ENCODE measurements at regions not wholly inside any gene's neighbourhood (a gene's known extent, or its start where the extent isn't known, plus 50 kb on each side); places are given as distances from the start of the nearest gene placed in this dataset.

DNA sequence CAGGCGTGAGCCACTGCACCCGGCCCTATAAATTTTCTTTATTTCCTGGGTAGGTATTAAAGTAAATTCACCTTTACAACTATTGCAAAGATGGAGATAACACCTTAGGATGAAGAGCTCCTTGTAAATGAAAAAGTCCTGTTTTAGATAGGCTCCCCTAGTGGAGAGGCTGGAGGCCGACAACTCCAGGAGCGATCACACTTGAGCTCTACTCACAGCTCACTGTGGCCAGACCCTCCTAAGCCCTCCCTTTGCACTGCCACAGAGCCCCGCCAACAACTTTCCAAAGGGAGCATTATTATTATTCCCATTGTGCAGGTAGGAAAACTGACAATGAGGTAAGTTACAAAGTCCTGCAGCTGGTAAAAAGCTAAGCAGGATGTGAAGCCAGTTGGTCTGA, 139.1 kb upstream of the ERCC6L2 start:
- Histone ChIP-seq H3K27me3 (ENCODE audit: control insufficient read depth, insufficient read depth, low read length) (peaks cover 3% of the 10 kb centered on the region), H3K4me1 (ENCODE audit: control insufficient read depth, insufficient read depth, low read length) (no peaks in the 10 kb centered on the region), H3K4me3 (ENCODE audit: low read length) (no peak overlapping the region), H3K36me3 (ENCODE audit: control insufficient read depth, insufficient read depth, low read length) (no peaks in the 10 kb centered on the region), H3K27ac (ENCODE audit: low read depth, low read length) (no peak overlapping the region), H3K9ac (ENCODE audit: low read length) (no peak overlapping the region)

DNA sequence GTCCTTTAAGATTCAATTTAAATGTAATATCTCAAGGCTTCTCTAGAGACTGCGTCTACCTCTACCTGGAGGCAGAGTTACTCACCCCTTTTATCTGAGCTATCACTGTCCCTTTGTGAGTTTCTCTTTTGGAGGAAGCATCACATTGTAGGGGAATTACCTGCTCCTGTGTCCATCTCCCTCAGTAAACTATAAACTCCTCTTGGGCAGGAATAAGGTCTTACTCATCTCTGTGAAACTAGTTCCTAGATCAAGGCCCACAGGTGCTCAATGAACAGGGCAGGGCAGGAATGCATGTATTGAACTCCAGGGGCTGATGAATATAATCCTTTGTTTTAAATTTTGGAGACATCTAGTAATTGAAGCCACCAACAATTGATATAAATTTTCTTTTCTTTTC, 139.8 kb upstream of the ERCC6L2 start:
- no peak overlapping the region for H3K27ac ChIP-seq (ENCODE audit: low read depth, low read length)
- H3K9ac ChIP-seq (ENCODE audit: low read length): no peak overlapping the region
- no peaks in the 10 kb centered on the region for H3K4me1 ChIP-seq (ENCODE audit: control insufficient read depth, insufficient read depth, low read length)
- no peak overlapping the region for H3K4me3 ChIP-seq (ENCODE audit: low read length)
- H3K27me3 ChIP-seq (ENCODE audit: control insufficient read depth, insufficient read depth, low read length): peaks cover 3% of the 10 kb centered on the region
- no peaks in the 10 kb centered on the region for H3K36me3 ChIP-seq (ENCODE audit: control insufficient read depth, insufficient read depth, low read length)

DNA sequence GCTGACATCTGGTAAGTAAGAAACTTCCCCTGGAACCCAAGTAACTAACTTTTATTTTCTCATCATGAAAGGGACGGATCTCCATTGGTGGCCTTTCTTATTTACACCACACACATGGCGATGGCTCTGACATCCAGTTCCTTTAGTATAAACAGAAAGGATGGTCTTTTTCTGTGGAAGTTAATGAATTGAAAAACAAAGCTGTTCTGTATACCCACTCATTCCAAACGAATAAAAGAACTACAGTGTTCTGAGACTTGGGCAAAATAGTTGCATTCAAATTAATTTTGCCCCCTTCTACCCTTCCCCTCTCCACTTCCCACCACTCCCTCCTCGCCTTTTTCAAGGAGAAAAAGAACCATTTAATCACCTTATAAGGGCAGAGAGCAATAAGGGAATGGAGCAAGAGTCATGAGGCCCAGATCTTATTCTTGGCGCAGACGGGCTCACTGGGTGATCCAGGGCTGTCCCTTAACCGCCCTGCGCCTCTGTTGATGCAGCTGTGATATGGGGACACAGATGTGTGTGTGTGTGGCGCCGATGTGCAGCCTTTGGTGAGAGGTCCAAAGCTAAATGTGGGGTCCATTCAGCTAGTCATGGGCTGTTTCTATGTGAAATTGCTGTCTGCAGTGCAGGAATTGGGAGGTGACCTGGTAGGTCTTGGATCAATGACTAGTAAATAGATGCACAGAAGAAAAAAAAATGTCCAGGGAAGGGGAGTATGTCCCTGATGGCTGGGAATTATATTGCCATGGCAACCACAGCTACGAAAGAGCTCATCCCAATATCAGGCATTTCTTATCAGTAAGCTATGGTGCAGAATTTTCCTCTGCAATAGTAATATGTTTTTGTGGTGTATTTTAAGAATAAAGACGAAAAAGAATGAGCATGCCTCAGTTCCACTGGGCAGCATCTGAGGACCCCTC, 141.5 kb upstream of the ERCC6L2 start:
- Histone ChIP-seq H3K9ac (ENCODE audit: low read length) (no peak overlapping the region), H3K27me3 (ENCODE audit: control insufficient read depth, insufficient read depth, low read length) (peaks cover 3% of the 10 kb centered on the region), H3K4me3 (ENCODE audit: low read length) (no peak overlapping the region), H3K36me3 (ENCODE audit: control insufficient read depth, insufficient read depth, low read length) (no peaks in the 10 kb centered on the region), H3K27ac (ENCODE audit: low read depth, low read length) (no peak overlapping the region), H3K4me1 (ENCODE audit: control insufficient read depth, insufficient read depth, low read length) (no peaks in the 10 kb centered on the region)

DNA sequence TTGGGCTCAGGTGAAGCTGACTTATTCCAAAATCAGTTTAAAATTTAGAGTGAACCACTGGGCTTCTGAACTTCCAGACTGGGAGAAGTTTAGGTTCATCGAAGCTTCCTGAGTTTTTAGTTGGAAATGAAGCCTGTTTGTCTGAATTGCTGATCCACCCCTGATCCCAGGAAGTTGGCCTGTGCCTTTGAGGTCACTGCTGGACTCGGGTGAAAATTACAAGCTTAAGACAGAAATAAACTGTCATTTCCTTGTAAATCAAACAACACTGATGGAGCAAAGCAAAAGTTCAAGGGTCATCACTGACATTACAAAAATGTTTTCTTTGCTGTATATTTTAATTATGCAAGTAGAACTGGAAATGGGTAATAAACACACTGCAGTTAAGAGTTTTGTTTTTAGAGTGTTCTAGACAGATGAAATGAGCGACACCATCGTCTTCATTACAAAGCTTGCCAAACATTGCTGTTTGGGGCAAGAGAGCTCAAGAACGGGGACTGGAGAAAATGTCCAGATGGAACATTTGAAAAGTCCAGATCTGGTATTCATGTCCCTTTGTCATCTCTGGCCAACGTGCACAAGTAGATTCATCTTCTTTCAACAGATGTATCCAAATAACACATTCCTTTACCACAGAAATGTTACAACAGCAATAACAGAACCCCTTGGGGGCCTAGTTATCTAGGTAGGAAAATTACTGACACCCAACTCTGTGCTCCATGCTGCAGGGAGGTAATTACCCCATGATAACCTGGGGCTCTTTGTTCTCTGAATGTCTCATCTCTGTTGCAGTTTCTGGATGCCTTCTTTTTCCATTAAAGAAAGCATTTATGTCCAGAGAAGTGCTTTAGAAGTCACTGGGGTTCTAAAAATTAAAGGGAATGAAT, 142.4 kb upstream of the ERCC6L2 start:
- no peak overlapping the region for H3K4me3 ChIP-seq (ENCODE audit: low read length)
- no peaks in the 10 kb centered on the region for H3K4me1 ChIP-seq (ENCODE audit: control insufficient read depth, insufficient read depth, low read length)
- H3K9ac ChIP-seq (ENCODE audit: low read length): no peak overlapping the region
- peaks cover 3% of the 10 kb centered on the region for H3K27me3 ChIP-seq (ENCODE audit: control insufficient read depth, insufficient read depth, low read length)
- H3K27ac ChIP-seq (ENCODE audit: low read depth, low read length): no peak overlapping the region
- H3K36me3 ChIP-seq (ENCODE audit: control insufficient read depth, insufficient read depth, low read length): no peaks in the 10 kb centered on the region

DNA sequence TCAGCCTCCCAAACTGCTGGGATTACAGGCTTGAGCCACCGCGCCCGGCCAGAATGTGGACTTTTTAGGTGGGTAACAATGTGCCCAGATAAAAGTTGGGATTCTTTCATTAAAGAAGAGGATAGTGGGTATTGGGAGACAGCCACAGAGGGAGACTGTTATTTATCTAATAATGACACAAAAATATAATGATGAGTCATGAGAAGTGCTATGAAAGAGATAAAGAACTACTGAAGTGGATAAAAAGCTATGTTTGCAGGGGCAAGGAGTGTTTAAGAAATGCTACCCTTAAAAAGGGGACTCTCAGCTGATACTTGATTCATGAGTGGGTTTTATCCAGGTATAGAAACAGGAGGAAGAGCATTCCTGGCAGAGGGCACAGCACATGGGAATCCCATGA, 143.6 kb upstream of the ERCC6L2 start:
- H3K27ac ChIP-seq (ENCODE audit: low read depth, low read length): no peak overlapping the region
- no peak overlapping the region for H3K9ac ChIP-seq (ENCODE audit: low read length)
- H3K4me1 ChIP-seq (ENCODE audit: control insufficient read depth, insufficient read depth, low read length): no peaks in the 10 kb centered on the region
- no peaks in the 10 kb centered on the region for H3K36me3 ChIP-seq (ENCODE audit: control insufficient read depth, insufficient read depth, low read length)
- H3K27me3 ChIP-seq (ENCODE audit: control insufficient read depth, insufficient read depth, low read length): peaks cover 1% of the 10 kb centered on the region
- no peak overlapping the region for H3K4me3 ChIP-seq (ENCODE audit: low read length)

DNA sequence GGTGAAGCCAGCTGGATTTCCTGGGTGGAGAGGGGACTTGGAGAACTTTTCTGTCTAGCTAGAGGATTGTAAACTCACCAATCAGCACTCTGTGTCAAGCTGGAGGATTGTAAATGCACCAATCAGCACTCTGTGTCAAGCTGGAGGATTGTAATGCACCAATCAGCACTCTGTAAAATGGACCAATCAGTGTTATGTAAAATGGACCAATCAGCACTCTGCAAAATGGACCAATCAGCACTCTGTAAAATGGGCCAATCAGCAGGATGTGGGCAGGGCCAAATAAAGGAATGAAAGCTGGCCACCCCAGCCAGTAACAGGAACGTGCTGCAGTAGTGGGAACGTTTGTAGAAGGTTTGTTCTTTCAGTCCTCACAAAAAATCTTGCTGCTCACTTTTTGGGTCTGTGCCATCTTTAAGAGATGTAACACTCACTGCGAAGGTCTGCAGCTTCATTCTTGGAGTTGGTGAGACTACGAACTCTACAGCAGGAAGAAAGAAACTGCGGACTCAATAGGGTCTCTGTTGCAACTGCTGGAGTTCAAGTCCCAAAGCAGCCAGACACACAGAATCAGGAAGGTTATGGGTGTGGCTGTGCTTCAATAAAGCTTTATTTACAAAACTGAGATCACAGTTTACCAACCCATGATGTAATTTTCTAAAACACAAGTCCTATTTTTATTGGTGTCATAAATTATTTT, 145.7 kb upstream of the ERCC6L2 start:
- H3K27me3 ChIP-seq (ENCODE audit: control insufficient read depth, insufficient read depth, low read length): no peaks in the 10 kb centered on the region
- H3K27ac ChIP-seq (ENCODE audit: low read depth, low read length): no peak overlapping the region
- no peak overlapping the region for H3K4me3 ChIP-seq (ENCODE audit: low read length)
- H3K36me3 ChIP-seq (ENCODE audit: control insufficient read depth, insufficient read depth, low read length): no peaks in the 10 kb centered on the region
- H3K4me1 ChIP-seq (ENCODE audit: control insufficient read depth, insufficient read depth, low read length): no peaks in the 10 kb centered on the region
- no peak overlapping the region for H3K9ac ChIP-seq (ENCODE audit: low read length)

DNA sequence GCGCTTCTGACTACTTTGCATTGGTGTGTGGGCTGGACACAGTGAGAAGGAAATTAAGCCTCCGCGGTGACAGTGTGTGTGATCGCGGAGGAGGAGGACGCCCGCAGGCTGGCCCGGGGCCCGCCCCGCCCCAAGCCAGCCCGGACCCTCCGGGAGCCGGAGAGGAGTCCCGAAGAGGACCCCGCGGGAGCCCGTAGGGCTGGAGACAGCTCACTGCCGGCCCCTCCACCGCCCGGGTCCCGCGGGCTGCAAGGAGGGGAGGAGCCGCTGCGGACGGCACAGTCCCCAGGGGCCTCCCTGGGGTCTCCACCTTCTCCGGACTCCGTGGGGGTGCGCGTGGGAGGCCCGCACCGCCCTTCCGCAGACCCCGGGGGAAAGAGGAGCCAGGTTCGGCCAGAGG, 146.4 kb upstream of the ERCC6L2 start:
- Histone ChIP-seq H3K36me3 (ENCODE audit: control insufficient read depth, insufficient read depth, low read length) (no peaks in the 10 kb centered on the region), H3K27me3 (ENCODE audit: control insufficient read depth, insufficient read depth, low read length) (no peaks in the 10 kb centered on the region), H3K27ac (ENCODE audit: low read depth, low read length) (no peak overlapping the region), H3K4me3 (ENCODE audit: low read length) (no peak overlapping the region), H3K4me1 (ENCODE audit: control insufficient read depth, insufficient read depth, low read length) (no peaks in the 10 kb centered on the region), H3K9ac (ENCODE audit: low read length) (no peak overlapping the region)

DNA sequence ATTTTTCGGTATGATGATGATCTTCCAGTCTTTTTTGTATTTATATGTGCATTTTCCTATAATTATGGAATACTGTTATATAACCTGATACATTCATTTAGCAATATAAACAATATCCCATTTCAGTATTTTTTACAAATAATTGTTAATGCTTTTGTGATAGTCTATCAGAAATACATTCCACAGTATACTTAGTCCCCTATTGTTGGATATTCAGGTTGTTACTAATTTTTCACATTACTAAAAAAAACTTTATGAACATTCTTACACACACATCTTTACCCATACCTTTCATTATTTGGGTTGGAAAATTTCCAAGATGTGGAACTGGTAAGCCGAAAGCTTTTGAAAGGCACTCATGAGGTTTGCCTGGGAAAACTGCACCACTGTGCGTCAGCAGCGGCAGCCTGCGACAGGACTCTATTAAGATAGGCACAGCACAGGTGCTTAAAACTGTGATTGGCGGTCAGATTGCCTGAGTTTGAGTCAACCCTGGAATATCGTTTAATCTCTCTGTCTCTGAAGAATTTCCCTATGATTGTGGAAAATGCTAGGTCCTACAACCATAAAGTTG, 147.5 kb upstream of the ERCC6L2 start:
- Histone ChIP-seq H3K27me3 (ENCODE audit: control insufficient read depth, insufficient read depth, low read length) (no peaks in the 10 kb centered on the region), H3K27ac (ENCODE audit: low read depth, low read length) (no peak overlapping the region), H3K4me3 (ENCODE audit: low read length) (no peak overlapping the region), H3K4me1 (ENCODE audit: control insufficient read depth, insufficient read depth, low read length) (no peaks in the 10 kb centered on the region), H3K36me3 (ENCODE audit: control insufficient read depth, insufficient read depth, low read length) (no peaks in the 10 kb centered on the region), H3K9ac (ENCODE audit: low read length) (no peak overlapping the region)

DNA sequence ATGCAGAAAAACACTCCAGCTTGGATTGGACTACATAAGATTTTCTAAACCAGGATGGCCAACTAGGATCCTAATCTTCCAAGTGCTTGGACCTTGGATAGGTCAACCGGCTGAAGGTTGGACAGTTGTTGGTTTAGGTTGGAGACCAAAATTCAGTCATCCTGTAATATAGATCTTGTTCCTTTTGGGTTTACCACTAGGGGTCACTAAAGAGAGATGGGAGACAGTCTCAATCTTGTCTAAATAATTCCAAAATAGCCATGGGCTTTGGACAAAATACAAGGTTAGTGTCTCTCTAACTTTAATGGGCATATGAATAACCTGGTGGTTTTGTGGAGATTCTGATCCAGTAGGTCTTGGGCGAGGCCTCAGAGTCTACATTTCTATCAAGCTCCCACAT, 148.7 kb upstream of the ERCC6L2 start:
- Histone ChIP-seq H3K36me3 (ENCODE audit: control insufficient read depth, insufficient read depth, low read length) (no peaks in the 10 kb centered on the region), H3K9ac (ENCODE audit: low read length) (no peak overlapping the region), H3K4me3 (ENCODE audit: low read length) (no peak overlapping the region), H3K27me3 (ENCODE audit: control insufficient read depth, insufficient read depth, low read length) (no peaks in the 10 kb centered on the region), H3K4me1 (ENCODE audit: control insufficient read depth, insufficient read depth, low read length) (no peaks in the 10 kb centered on the region), H3K27ac (ENCODE audit: low read depth, low read length) (no peak overlapping the region)

DNA sequence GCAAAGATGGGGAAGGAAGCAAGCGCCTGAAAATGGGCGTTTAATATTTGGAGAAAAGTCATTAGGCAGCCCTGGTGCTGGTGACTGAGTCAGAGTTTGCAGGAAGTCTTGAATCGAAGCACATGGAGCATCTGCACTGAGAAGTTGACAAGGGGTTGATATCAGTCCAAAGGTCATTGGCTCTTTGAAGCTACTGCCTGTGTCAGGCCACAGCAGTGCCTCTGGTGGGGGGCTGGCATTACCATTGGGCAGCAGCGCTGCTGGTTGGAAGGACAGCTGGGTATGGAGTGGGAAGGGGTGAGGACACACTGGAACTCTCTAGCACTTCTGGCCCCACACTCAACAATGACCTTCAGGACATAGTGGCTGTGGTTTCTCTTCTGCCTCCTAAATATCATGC, 150.4 kb upstream of the ERCC6L2 start:
- Histone ChIP-seq H3K27ac (ENCODE audit: low read depth, low read length) (no peak overlapping the region), H3K27me3 (ENCODE audit: control insufficient read depth, insufficient read depth, low read length) (no peaks in the 10 kb centered on the region), H3K36me3 (ENCODE audit: control insufficient read depth, insufficient read depth, low read length) (no peaks in the 10 kb centered on the region), H3K9ac (ENCODE audit: low read length) (no peak overlapping the region), H3K4me1 (ENCODE audit: control insufficient read depth, insufficient read depth, low read length) (no peaks in the 10 kb centered on the region), H3K4me3 (ENCODE audit: low read length) (no peak overlapping the region)

DNA sequence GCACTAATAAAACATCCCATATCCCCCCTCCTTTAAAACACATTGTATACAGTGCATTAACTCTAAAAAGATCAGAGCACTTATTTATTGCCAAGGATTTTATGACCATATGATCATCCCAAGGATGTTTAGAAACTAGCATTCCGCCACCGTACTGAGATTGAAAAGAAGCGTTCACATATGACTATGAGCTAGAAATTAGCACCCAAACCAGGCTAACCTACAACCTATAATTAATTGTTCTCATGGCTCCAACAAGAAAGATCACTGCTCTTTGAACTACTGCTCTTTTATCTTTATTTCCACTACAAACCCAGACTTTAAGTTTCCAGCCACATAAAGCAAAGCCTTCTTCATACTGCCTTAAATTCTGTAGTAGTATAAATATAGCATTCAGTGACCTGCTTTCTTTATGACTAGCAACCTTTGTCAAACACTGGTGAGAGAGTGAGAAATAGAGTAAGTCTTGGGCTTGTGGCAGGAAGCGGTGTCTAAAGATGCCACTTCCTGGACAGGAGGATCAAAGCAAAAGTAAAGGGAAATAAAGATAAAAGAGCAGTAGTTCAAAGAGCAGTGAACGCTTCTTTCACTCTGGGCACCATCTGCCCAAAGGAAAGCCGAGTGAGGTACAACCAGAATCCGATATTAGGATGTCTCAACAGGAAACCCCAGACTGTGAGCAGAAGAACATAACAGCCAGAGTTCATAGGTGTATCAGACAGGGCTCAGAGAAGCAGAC, 151.1 kb upstream of the ERCC6L2 start:
- Histone ChIP-seq H3K4me3 (ENCODE audit: low read length) (no peak overlapping the region), H3K27me3 (ENCODE audit: control insufficient read depth, insufficient read depth, low read length) (no peaks in the 10 kb centered on the region), H3K27ac (ENCODE audit: low read depth, low read length) (no peak overlapping the region), H3K9ac (ENCODE audit: low read length) (no peak overlapping the region), H3K4me1 (ENCODE audit: control insufficient read depth, insufficient read depth, low read length) (no peaks in the 10 kb centered on the region), H3K36me3 (ENCODE audit: control insufficient read depth, insufficient read depth, low read length) (no peaks in the 10 kb centered on the region)

Measured in rectal smooth muscle tissue (tissue), 1 donor.